GM20000 (cell line): ENCODE measurements at regions not wholly inside any gene's neighbourhood (a gene's known extent, or its start where the extent isn't known, plus 50 kb on each side); places are given as distances from the start of the nearest gene placed in this dataset.

ENCODE experiments used
- DNase-seq: peaks from one replicate; pipeline ENCODE4 v3.0.0; 2012; ENCODE audit warnings: low spot score
- CTCF ChIP-seq: IDR thresholded peaks from 2 replicates; pipeline ENCODE4 v1.5.1; 2012; ENCODE audit warnings: mild to moderate bottlenecking, control low read depth; ENCODE audit errors: extremely low read depth, missing control alignments

GRCh38 chr1:4268262-4268888 is 368.3 kb upstream of the C1orf174 start:
- TF ChIP-seq CTCF = no peak
- no peak for DNase-seq

- no peak for TF ChIP-seq CTCF
- DNase-seq = no peak
Observed at GRCh38 chr1:4268889-4269284, 368.8 kb upstream of the C1orf174 start.

GRCh38 chr1:4269330-4269729 is 369.3 kb upstream of the C1orf174 start:
- no peak for TF ChIP-seq CTCF

GRCh38 chr1:4269952-4270570 is 370.0 kb upstream of the C1orf174 start:
- no peak for DNase-seq
- no peak for TF ChIP-seq CTCF

More at GRCh38 chr1:4269330-4269729, 369.3 kb upstream of the C1orf174 start:
- no peak for DNase-seq

GRCh38 chr1:4270651-4271337 is 370.7 kb upstream of the C1orf174 start:
- TF ChIP-seq CTCF = no peak
- DNase-seq = no peak

- DNase-seq = no peak
- TF ChIP-seq CTCF = no peak
Observed at GRCh38 chr1:4271338-4271998, 371.4 kb upstream of the C1orf174 start.

- DNase-seq = no peak
- TF ChIP-seq CTCF = no peak
Observed at GRCh38 chr1:4272568-4272967, 372.5 kb upstream of the C1orf174 start.
